GM12891 (cell line): ENCODE measurements at regions not wholly inside any gene's neighbourhood (a gene's known extent, or its start where the extent isn't known, plus 50 kb on each side); places are given as distances from the start of the nearest gene placed in this dataset.
A peak's percentile ranks its signal among the peaks of the same experiment; 100 is the strongest.

Experiments
- DNase-seq: peaks from one replicate; pipeline ENCODE4 v3.0.0; 2011; ENCODE audit warnings: low spot score; ENCODE audit not compliant: insufficient read length
- FAIRE-seq: peaks from 2 replicates; lab custom pipeline; 2011; peaks lifted over from hg19 to GRCh38; lab: Jason Lieb, UNC
- PAX5 ChIP-seq: IDR thresholded peaks from 2 replicates; pipeline ENCODE4 v1.6.1; 2011; ENCODE audit warnings: low read length, moderate library complexity, mild to moderate bottlenecking; ENCODE audit not compliant: insufficient read depth, severe bottlenecking
- POLR2A ChIP-seq: IDR thresholded peaks from 2 replicates; pipeline ENCODE4 v1.6.1; 2011; ENCODE audit warnings: low read depth, low read length, control low read depth
- POLR2AphosphoS5 ChIP-seq: IDR thresholded peaks from 2 replicates; pipeline ENCODE4 v1.6.1; 2011; ENCODE audit warnings: low read depth, low read length, control low read depth
- POU2F2 ChIP-seq: IDR thresholded peaks from 2 replicates; pipeline ENCODE4 v1.6.1; 2011; ENCODE audit warnings: low read depth, mild to moderate bottlenecking, control low read depth, low read length, moderate library complexity
- SPI1 ChIP-seq: IDR thresholded peaks from 2 replicates; pipeline ENCODE4 v1.6.1; 2011; ENCODE audit warnings: low read depth, low read length, control low read depth
- TAF1 ChIP-seq: IDR thresholded peaks from 2 replicates; pipeline ENCODE4 v1.6.1; 2011; ENCODE audit warnings: low read depth, low read length, control low read depth

DNA sequence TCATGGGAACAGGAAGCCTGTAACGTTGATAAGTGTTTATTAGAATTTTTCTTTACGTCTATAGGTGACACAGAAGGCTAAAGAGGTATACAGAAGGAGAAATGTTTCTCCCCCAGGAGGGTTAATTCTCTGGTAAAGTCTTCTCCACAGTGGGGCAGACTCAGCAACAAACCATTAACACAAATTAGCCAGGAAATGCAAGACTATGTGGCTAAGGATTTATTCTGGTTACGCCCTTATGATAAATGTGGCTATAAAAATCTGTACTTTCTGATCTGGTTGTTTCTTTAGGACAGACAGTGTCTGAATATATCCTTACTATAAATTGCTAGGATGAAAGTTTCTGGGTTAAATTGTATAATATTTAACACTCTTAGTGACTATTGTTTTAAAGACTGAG lies 423.3 kb downstream of the FLRT2 start:
- no peak for TF ChIP-seq SPI1
- FAIRE-seq: no peak
- no peak for DNase-seq

DNA sequence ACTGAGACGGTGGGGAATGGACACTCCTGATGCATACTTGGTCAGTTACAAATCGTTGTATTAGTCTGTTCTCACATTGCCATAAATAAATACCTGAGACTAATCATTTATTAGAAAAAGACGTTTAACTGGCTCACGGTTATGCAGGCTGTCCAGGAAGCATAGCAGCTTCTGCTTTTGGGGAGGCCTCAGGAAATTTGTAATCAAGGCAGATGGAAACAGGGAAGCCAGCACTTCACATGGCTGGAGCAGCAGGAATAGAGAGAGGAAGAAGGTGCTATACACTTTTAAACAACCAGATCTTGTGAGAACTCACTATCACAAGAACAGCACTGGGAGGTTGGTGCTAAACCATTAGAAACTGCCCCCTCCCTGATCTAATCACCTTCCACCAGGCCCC lies 418.2 kb downstream of the FLRT2 start:
- DNase-seq (no peak), FAIRE-seq (no peak)
- TF ChIP-seq TAF1: no peak
- TF ChIP-seq POLR2AphosphoS5: no peak
- TF ChIP-seq POU2F2: no peak

DNA sequence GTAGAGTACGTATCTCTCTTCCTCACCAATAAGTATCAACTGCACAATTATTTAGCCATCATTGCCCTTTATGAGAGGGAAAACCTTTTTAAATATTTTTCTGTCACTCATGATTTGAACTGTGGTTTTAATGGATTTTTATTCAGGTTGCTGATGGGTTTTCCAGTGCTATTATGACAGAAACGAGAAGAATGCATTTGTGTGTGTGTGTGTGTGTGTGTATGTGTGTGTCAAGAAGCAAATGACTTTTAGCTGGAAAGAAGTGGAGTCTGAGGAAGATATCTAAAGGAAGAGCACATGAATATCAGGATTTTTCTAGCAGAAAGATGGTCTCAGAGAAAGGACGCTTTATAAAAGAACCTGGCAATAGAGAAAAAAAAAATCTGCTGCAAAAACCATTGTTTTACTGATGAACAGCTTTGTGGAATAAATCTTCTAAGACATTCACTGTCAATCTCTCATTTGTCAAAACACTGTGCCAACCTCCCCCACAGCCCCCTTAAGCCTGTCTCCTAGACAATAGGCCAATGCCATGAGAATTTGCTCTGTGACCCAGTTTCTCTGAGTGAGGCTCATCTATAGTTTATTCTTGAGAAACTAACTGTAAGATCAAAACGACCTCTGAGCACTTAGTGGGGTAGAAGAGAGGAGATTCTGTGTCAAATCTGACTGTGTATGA lies 417.7 kb downstream of the FLRT2 start:
- FAIRE-seq (no peak), DNase-seq (no peak)
- TF ChIP-seq POLR2A: no peak
- no peak for TF ChIP-seq TAF1
- no peak for TF ChIP-seq SPI1
- no peak for TF ChIP-seq PAX5
- no peak for TF ChIP-seq POLR2AphosphoS5
- TF ChIP-seq POU2F2: no peak

DNA sequence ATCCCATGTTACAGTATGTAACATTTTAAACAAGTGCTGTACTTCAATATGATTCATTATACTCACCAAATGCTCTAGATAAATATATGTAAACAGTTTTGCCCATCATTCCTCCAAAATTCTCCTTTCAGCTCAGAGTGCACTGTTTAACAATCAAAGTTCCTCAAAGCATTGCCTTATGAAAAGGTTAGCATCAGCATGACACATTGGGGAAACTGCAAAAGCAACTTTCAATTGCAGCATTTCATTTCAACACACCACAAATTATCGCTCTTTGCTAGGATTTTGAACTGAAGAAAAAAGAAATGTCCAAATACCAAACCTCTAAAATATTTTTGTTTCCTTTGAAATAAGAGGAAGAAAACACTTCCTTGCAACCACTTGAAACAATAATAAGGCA lies 413.2 kb downstream of the FLRT2 start:
- FAIRE-seq (no peak), DNase-seq (no peak)
- TF ChIP-seq POLR2A: no peak
- TF ChIP-seq SPI1: no peak
- TF ChIP-seq POU2F2: no peak
- no peak for TF ChIP-seq TAF1
- TF ChIP-seq POLR2AphosphoS5: no peak
- no peak for TF ChIP-seq PAX5

DNA sequence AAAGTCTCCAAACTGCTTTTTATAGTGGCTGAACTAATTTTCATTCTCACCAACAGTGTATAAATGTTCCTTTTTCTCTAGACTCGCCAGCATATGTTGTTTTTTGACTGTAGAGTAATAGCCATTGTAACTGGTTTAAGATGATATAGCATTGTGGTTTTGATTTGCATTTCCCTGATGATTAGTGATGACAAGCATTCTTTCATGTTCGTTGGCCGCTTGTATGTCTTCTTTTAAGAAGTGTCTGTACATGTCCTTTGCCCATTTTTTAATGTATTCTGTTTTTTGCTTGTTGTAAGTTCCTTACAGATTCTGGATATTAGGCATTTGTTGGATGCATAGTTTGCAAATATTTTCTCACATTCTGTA lies 404.9 kb downstream of the FLRT2 start:
- FAIRE-seq (peak; percentile 43), DNase-seq (no peak)
- no peak for TF ChIP-seq TAF1
- no peak for TF ChIP-seq POLR2A
- TF ChIP-seq POLR2AphosphoS5: no peak
- no peak for TF ChIP-seq PAX5
- TF ChIP-seq POU2F2: no peak
- TF ChIP-seq SPI1: no peak

DNA sequence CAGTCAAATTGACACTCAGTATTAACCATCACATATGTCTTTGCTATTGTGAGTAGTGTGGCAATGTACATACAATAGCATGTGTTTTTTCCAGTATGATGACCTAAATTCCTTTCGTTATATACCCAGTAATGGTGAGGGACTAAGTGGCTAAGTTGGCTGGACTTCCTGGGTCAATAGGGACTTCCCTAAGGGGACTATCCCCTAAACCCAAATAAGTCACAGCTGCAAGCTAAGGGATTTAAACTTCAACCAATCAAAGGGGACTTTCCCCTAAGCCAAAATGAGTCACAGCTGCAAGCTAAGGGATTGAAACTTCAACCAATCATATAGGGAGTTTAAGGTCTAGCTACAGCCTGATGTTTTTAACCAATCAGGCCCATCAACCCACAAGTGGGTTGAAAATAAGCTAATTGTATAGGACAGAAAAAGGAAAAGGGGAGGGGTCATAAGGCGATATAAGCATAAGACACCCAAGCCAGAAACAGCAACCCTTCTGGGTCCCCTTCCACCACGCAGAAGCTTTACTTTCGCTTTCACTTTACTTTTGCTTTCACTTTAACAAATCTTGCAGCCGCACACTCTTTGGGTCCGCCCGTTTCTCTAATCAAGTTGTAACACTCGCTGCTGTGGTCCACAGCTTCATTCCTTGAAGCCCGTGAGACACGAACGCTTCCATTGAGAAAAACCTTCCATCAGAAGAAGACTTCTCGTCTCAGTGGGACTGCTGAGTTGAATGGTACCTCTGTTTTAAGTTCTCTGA lies 404.4 kb downstream of the FLRT2 start:
- DNase-seq: peak; percentile 13
- TF ChIP-seq POLR2A (no peak), SPI1 (no peak), PAX5 (no peak), POLR2AphosphoS5 (no peak), POU2F2 (no peak), TAF1 (no peak)
- FAIRE-seq: peak; percentile 41

- no peak for DNase-seq
- no peak for FAIRE-seq
- TF ChIP-seq TAF1 (no peak), POLR2A (no peak), POLR2AphosphoS5 (no peak), PAX5 (no peak), POU2F2 (no peak), SPI1 (no peak)
Measured at GRCh38 chr14:85921241-85921640, 391.3 kb downstream of the FLRT2 start.

DNA sequence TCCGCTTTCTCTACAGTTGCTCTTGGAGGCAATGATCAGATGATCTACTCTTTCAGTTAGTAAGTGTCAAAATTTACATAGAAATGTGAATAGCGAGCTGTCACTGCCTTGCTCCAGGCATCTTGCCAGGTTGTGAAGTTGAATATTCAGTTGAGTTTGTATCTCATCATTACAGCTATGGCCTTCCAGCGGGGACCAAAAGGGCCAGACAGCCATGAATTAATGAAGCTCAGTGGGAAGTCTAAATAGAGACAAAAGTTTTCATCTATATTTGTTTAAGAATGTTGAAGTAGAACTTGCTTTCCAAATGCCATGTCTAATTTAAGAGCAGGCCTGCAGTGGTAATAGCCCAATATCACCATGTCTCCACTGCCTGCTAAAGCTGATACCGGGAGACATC lies 387.8 kb downstream of the FLRT2 start:
- TF ChIP-seq POLR2AphosphoS5 (no peak), SPI1 (no peak), POLR2A (no peak), TAF1 (no peak), POU2F2 (no peak), PAX5 (no peak)
- DNase-seq: no peak
- FAIRE-seq: no peak

DNA sequence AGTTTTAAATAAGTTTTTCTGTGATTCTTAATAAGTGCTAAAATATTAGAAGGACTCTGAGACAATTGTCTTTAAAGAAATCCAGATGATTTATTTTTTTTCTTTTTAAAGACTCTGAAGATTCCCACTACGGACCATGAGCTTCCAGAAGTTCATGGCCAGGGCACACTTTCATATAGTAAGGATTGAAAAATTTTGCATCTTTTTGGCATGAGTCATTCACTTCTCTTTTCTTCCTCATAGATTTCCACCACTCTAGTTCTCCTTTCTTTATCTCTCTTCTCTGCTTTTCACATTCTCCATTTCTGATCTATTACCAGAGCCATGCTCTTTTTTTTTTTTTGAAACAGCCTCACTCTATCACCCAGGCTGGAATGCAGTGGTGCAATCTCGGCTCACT lies 385.8 kb downstream of the FLRT2 start:
- FAIRE-seq: no peak

DNA sequence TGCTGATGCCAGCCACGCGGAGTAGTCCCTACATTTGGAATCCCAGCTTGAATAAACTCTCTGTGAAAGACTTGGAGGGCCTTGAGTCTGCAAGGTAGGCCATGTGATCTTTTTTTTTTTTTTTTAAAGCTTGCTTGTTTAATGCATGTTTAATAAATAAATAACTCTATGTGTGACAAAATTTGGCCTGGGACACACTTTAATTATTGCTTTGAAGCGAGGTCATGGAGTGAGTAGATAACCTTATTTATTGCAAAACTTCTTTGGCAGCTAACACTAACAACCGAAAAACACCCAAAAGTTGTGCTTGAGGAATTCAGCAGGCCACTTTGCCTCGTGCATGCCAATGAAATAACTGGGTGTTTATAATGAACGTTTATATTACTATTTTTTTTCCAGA lies 382.2 kb downstream of the FLRT2 start:
- no peak for DNase-seq
- FAIRE-seq: no peak
- TF ChIP-seq POLR2AphosphoS5 (no peak), SPI1 (no peak), PAX5 (no peak), TAF1 (no peak), POU2F2 (no peak), POLR2A (no peak)

More for the DNA sequence above, 385.8 kb downstream of the FLRT2 start:
- DNase-seq: no peak
- TF ChIP-seq POLR2AphosphoS5: no peak
- TF ChIP-seq POLR2A: no peak
- TF ChIP-seq POU2F2: no peak

- FAIRE-seq: no peak
- no peak for TF ChIP-seq PAX5
- TF ChIP-seq SPI1: no peak
- TF ChIP-seq POLR2AphosphoS5: no peak
- DNase-seq: no peak
Measured at GRCh38 chr14:85911044-85911443, 381.1 kb downstream of the FLRT2 start.
